ENCODE measurements at regions not wholly inside any gene's neighbourhood (a gene's known extent, or its start where the extent isn't known, plus 50 kb on each side); places are given as distances from the start of the nearest gene placed in this dataset.

- TF ChIP-seq HNRNPL (IDR thresholded peaks at IDR 0.05; ENCODE audit: low read depth, low read length) (no peak), JUNB (CRISPR knock-in tag; conservative IDR thresholded peaks at IDR 0.05) (no peak), TCF3 (CRISPR knock-in tag; IDR thresholded peaks at IDR 0.05) (no peak), E2F6 (IDR thresholded peaks at IDR 0.05; ENCODE audit: borderline replicate concordance in 1 of 2, extremely low read depth in 1 of 2, insufficient read depth in 1 of 2, insufficient read length in 1 of 2, low read depth in 1 of 2, low read length in 1 of 2, poor library complexity in 1 of 2, severe bottlenecking in 1 of 2) (no peak), ZBTB40 (IDR thresholded peaks at IDR 0.05) (no peak), ZBTB40 (CRISPR knock-in tag; IDR thresholded peaks at IDR 0.05) (no peak)
Measured at GRCh38 chr14:71728386-71728785, 203.8 kb upstream of the RGS6 start (continued).

All from K562 (cell line).